UCSD-AML1 (cell line): ENCODE measurements at regions not wholly inside any gene's neighbourhood (a gene's known extent, or its start where the extent isn't known, plus 50 kb on each side); places are given as distances from the start of the nearest gene placed in this dataset.

ENCODE experiments used
- DNase-seq: peaks from one replicate; lab custom pipeline; 2025; ENCODE audit not compliant: unreplicated experiment; lab: John Stamatoyannopoulos, UW

- no peak for DNase-seq
Measured at GRCh38 chr14:101132051-101132571, 228.6 kb upstream of the RTL1 start.

DNA sequence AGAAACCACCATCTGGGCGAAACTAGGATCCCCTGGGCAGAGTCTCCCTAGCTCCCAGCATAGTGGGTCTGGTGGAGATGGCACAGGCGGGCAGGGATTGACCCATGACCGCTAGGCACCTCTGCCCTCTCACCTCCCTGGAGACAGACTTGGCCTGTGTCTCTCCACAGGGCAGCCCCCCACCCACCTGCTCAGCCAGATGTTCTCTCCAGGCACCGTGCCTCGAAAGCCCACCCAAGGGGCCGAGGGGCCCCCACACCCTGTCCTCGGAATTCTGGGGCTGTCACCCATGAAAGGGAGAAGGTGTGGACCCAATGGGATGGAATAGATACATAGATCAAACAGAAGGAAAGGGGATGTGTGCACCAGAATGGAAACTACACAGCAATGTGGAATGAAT lies 229.1 kb upstream of the RTL1 start:
- DNase-seq, result no peak

GRCh38 chr14:101133068-101133467 lies 229.5 kb upstream of the RTL1 start:
- no peak for DNase-seq

- DNase-seq, result no peak
Measured at GRCh38 chr14:101134161-101134631, 230.7 kb upstream of the RTL1 start.

- no peak for DNase-seq
Measured at GRCh38 chr14:101134851-101135433, 231.4 kb upstream of the RTL1 start.

DNA sequence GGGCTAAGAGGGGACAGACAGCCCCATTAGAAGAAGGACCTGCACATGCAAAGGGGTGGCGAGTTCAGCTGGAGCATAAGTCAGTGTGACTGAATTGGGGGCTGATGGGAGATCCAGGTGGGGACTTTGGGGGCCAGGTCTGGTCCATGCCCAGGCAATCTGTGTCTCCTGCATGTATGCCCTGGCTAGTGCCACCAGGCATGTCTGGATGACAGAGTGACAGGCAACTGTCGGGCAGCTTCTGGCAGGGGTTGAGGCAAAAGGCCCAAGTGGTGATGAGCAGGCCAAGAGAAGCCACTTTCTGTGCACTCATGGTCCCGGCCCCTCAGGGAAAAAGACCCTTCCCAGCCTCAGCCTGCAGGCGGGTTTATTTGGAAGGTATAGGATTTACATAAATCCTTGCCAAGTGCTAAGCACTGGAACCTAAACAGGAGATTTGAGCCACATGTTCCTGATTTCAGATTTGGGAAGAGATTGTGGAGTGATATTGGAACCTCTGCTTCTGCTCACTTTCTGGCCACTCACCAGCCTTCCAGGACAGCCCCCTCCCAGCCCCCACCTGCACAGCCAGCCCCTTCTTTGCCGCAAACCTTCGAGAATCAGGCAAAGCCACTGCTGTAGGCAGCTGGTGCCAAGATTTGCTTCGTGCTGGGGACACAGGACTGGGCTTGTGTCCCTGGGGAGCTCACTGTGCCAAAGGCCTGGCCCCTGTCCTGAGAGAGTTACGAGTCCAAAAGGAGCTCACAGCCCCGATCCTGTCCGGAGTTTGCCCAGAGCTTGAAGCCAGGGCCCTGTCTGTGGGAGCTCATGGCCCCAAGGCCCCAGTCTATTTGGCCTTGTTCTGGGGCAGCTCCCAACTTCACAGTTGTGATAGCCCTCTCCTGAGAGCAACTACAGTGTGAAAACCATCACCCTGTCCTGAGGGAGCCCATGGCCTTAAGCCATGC lies 232.5 kb upstream of the RTL1 start:
- no peak for DNase-seq

DNA sequence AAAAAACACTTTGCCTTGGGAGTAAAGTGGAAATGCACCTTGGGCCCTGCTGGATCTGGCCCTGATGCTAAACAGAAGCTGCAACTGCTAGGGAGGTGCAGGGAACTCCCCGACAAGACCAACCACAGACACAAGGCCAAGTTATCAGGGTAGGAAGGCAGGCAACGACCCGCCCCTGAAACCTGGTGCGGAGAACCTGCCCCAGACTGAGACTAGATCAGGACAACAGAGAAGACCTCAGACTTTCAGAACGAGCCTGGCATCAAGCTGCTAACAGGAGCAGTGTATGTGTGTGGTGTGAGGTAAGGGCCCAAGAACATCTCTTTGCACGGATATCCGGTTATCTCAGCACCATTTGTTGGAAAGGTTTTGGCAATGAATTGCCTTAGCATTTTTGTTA lies 233.7 kb upstream of the RTL1 start:
- DNase-seq, result no peak

DNA sequence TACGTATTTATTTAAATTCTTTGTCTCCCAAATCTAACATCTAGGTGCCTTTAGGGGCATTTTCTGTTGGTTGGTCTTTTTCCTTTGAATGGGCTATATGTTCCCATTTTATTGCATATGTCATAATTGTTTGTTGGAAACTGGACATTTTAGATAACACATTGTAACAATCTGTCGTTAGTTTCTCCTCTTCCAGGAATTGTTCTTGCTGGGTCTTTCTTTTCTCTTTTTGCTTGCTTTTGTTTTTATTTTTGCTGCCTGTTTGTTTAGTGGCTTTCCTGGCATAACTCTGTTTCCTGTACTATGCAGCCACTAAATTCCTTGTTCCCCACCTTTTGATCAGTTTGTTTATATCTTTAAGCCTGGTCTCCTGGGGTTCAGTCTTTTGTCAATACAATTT lies 244.3 kb upstream of the RTL1 start:
- no peak for DNase-seq

DNA sequence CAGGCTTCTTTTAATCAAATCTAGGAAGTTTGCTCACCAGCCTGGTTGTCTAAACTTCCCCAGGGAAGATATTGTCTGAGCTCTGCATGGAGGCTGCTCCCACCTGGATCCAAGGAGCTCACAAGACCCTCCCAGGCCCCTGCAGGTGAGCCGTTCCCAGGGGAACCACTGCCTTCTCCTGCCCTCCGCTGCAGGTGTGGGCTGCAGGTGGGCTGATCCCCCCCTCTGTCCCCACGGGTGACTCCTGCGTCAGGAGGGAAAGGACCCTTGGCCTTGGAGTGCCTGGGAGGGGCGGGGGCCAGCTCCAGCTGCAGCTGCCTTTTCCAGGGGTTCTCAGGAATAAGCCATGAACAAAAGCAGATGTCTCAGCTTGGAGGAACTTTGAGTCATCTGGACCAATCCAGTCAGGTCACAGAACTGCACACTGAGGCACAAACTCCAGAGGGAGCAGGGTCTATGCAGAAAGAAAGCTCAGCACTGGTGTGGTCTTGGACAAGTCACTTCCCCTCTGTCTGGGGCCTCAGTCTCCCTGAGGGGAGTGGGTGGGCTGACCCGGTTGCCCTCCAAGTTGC lies 246.6 kb upstream of the RTL1 start:
- DNase-seq, result no peak

- no peak for DNase-seq
Measured at GRCh38 chr14:101151226-101151926, 247.9 kb upstream of the RTL1 start.

DNA sequence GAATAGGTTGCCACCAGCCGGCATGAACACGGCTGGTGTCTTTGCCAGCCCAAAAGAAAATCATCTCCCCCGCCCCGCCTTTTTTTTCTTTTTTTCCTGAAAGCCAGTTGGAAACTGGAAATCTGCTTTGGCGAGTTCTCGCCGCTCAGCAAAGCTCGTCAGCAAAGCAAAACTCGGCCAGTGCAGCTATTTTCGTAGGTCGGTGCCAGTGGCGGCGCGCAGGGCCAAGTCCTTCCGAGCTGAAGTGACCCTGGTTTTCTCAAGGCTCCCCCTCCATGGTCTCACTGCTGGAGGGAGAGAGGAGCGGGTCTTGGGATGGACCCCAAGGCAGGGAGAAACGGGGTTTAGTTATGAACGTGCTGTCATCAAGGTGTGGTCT lies 248.4 kb upstream of the RTL1 start:
- DNase-seq, result no peak

DNA sequence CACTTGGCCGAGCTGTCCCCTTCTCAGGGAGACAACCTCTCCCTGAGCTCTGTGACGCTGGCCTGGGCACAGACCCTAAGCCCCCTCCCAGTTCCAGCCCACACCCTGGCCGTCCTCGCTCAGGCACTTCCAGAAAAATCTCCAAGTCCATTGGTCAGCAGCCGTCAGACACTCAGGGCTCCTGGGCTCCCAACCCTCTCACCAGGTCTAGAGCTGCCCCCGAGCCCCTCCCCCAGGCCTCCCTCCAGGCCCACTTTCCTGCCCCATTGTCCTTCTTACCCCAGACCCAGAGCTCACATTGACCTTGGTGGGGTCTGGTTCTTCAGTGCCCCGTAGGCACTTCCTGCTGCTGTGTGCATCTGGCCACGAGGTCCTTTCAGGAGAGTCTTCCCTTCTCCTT lies 249.3 kb upstream of the RTL1 start:
- DNase-seq, result no peak

DNA sequence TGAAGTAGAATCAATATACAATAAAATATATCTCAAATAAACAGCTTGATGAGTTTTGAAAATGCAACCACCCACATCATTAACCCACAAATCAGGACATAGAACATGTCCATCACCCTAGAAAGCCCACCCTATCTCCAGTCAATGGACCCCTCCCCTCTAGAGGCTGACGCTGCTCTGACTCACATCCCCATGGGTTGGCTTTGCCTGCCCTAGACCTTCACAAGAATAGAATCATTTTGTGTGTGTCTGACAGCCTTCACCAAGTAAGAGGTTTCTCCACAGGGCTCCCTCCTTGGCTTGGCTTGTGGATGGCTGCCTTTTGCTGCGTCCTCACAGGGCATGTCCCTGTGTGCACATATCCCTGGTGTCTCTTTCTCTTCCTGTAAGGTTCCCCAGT lies 250.2 kb upstream of the RTL1 start:
- DNase-seq, result no peak

GRCh38 chr14:101155575-101155974 lies 252.1 kb upstream of the RTL1 start:
- no peak for DNase-seq

DNA sequence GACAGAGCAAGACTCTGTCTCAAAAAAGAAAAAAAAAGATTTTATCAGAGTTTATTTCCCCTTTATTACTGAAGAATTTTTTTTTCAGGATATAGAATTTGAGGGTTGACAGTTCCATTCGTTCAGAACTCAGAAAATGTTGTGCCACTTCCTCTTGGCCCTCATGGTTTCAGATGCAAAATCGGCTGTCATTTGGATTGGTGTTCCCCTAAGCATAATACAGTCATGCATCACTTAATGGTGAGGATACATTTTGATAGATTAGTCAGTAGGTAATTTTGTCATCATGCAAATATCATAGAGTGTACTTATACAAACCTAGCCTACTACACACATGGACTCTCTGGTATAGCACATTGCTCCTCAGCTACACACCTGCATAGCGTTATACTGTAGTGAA lies 263.9 kb upstream of the RTL1 start:
- DNase-seq, result no peak

DNA sequence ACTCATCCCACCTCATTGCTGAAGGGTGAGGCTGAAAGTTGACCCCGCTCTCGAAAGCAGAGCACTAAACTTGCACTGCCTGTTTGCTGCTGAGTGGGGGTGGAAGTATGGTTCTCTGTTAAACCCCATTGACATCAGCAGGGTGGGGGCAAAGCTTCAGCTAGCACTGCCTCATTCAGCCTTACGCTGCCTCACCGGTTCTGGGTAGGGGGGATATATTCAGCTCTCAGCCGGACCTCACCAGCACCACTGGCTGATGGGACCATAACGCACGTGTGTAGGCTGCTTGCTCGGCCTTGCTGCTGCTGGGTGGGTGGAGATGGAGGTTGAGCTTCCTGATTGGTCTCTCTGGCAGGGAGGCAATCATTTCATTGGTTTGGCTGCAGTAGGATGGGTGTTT lies 265.7 kb upstream of the RTL1 start:
- no peak for DNase-seq

- DNase-seq, result no peak
Measured at GRCh38 chr14:101171650-101172049, 268.1 kb upstream of the RTL1 start.

- no peak for DNase-seq
Measured at GRCh38 chr14:101173698-101174521, 270.4 kb upstream of the RTL1 start.

DNA sequence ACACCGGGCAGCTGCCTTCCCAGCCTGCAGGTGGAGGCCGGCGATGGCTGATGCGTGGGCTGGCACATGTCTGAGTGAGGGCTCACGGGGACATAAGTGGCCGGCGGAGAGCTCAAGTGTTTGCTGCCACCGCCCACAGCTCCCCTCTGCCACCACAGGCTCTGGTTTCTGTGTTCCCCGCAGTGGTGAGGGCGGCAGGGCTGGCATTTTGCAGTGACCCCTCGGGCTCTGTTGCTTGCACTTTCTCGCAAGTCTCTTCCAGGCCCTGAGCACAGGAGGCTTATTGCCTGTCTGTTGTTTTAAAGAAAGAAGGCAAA lies 271.0 kb upstream of the RTL1 start:
- no peak for DNase-seq

- no peak for DNase-seq
Measured at GRCh38 chr14:101174980-101175606, 271.6 kb upstream of the RTL1 start.
